ENCODE measurements at regions not wholly inside any gene's neighbourhood (a gene's known extent, or its start where the extent isn't known, plus 50 kb on each side); places are given as distances from the start of the nearest gene placed in this dataset.

DNA sequence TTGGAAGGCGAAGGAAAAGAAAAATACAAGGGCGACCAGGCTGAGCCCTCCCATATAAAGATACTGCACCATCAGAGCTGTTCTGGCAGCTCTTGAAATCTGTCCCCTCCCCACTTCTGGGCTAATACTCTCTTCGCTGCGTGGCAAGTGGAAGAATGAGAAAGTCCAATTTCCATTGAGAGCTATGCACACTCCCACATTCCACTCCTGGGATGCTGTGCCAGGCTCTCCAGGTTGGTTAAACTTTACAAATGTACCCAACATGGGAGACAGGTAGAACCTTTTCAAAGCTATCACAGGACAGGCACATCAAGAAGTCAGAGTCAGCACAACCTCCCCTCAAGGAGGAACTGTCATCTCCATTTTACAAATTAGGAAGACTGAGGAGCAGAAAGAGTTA is 465.0 kb downstream of the SHQ1 start:
- no peak for TF ChIP-seq POLR2A (IDR thresholded peaks at IDR 0.05; ENCODE audit: low read depth, low read length)
- no peak for TF ChIP-seq POLR2AphosphoS5 (IDR thresholded peaks at IDR 0.05; ENCODE audit: low read depth, low read length)
- TF ChIP-seq SPI1 (IDR thresholded peaks at IDR 0.05; ENCODE audit: low read depth, low read length) = no peak
- no peak for TF ChIP-seq TAF1 (IDR thresholded peaks at IDR 0.05; ENCODE audit: low read depth, low read length)
- no peak for TF ChIP-seq POU2F2 (IDR thresholded peaks at IDR 0.05; ENCODE audit: low read depth, low read length)
- TF ChIP-seq PAX5 (IDR thresholded peaks at IDR 0.05; ENCODE audit: insufficient read depth, low read length, severe bottlenecking) = no peak

Data from GM12891 (cell line).